ENCODE measurements at regions not wholly inside any gene's neighbourhood (a gene's known extent, or its start where the extent isn't known, plus 50 kb on each side); places are given as distances from the start of the nearest gene placed in this dataset.

DNA sequence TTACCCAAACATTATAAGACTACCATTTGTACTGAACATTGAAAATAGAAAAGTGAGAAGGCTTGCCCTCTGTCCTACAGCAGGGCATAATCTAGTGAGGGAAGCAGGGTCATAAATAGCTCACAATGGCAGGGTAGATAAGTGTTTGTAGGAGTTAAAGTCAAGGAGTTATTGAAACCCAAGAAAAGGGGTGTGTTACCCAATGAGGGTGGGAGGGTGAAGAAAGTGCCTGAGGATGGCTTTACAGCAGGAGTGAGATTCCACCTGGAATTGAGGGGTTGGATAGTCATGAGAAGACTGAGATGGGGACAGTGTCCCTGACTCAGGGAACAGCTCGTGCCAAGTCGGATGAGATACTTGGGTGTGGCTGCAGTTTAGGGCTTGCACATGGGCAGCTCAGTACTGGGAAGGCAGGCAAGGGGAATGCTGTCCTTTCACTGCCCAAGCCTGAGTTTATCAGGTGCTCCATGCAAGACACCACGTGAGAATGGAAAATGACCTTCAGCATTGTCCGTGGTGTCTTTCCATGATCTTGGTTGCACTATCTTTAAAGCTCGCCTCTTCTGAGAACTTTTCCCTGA is 393.2 kb upstream of the MAF start:
- ATAC-seq (no peak), DNase-seq (no peak)
- intact Hi-C loops (cut with DNase I), result no loop called here
- 72 to 81% methylated on average over 5 of the region's 5 CpGs for WGBS, 2 donors
- H3K27ac ChIP-seq, result no peak overlapping the region
- TF ChIP-seq, protein P1, sequence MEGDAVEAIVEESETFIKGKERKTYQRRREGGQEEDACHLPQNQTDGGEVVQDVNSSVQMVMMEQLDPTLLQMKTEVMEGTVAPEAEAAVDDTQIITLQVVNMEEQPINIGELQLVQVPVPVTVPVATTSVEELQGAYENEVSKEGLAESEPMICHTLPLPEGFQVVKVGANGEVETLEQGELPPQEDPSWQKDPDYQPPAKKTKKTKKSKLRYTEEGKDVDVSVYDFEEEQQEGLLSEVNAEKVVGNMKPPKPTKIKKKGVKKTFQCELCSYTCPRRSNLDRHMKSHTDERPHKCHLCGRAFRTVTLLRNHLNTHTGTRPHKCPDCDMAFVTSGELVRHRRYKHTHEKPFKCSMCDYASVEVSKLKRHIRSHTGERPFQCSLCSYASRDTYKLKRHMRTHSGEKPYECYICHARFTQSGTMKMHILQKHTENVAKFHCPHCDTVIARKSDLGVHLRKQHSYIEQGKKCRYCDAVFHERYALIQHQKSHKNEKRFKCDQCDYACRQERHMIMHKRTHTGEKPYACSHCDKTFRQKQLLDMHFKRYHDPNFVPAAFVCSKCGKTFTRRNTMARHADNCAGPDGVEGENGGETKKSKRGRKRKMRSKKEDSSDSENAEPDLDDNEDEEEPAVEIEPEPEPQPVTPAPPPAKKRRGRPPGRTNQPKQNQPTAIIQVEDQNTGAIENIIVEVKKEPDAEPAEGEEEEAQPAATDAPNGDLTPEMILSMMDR (IDR thresholded peaks at IDR 0.05), result no peak
- TF ChIP-seq POLR2A (IDR thresholded peaks at IDR 0.05), result no peak
- H3K9me3 ChIP-seq, result no peaks in the 10 kb centered on the region
- no peaks in the 10 kb centered on the region for H3K36me3 ChIP-seq (replicated peaks in 1 of 2; ENCODE audit: insufficient read depth in 1 of 2, low read depth in 2 of 2)
- no peaks in the 10 kb centered on the region for H3K4me1 ChIP-seq
- no peaks in the 10 kb centered on the region for H3K27me3 ChIP-seq
- no peak overlapping the region for H3K4me3 ChIP-seq

DNA sequence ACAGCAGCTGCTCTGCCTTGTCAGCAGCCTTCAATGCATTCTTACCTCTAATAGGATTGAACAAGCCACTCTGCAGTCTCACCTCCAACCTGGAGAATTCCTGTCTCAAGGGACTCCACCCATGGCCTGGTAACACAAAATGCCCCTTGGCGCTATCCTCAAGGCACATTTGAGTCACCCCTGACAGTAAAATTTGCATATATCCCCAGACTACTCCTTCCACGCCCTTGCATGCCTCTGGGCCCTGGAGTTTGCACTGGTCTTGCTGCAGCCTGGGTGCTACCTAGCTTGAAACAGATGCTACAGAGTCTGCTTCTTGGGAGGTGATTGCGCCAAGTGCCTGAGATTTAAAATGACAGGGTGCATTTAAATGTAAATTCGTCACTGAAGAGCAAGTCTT is 391.4 kb upstream of the MAF start:
- Histone ChIP-seq H3K27ac (no peak overlapping the region), H3K4me3 (no peak overlapping the region), H3K36me3 (replicated peaks in 1 of 2; ENCODE audit: insufficient read depth in 1 of 2, low read depth in 2 of 2) (no peaks in the 10 kb centered on the region), H3K9me3 (no peaks in the 10 kb centered on the region), H3K4me1 (no peaks in the 10 kb centered on the region), H3K27me3 (no peaks in the 10 kb centered on the region)
- 82 to 86% methylated on average over 4 of the region's 4 CpGs for WGBS, 2 donors
- intact Hi-C loops (cut with DNase I), result no loop called here
- TF ChIP-seq, protein P1 (IDR thresholded peaks at IDR 0.05), result no peak
- TF ChIP-seq POLR2A (IDR thresholded peaks at IDR 0.05), result no peak
- no peak for ATAC-seq
- DNase-seq, result no peak

DNA sequence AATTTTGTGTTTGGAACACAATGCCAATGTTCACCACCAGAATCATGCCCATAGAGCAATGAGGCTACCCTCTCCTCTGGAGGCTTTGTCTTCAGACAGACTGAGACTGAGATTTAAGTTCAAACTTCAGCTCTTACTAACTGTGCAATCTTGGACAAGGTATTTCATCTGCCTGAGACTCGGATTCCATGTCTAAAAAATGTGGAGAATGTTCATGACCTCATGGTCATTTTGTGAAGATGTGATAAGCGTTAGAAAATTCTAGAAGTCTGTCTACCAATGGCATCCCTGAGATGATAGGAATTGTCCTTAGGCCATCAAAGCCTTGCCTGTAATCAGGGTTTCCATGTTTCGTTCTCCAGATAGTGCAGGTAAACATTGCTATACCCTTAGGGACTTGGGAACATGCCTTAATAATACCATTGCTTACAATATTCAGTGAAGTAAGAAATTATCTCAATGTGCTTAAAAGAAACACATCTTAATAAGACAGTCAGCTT is 388.2 kb upstream of the MAF start:
- ATAC-seq, result no peak
- intact Hi-C loops (cut with DNase I), result no loop called here
- Histone ChIP-seq H3K27me3 (no peaks in the 10 kb centered on the region), H3K9me3 (no peaks in the 10 kb centered on the region), H3K4me1 (no peaks in the 10 kb centered on the region), H3K4me3 (no peak overlapping the region), H3K27ac (no peak overlapping the region), H3K36me3 (replicated peaks in 1 of 2; ENCODE audit: insufficient read depth in 1 of 2, low read depth in 2 of 2) (no peaks in the 10 kb centered on the region)
- DNase-seq, result no peak
- WGBS, 2 donors, result 52 to 64% methylated on average over 3 of the region's 3 CpGs
- TF ChIP-seq, protein P1 (IDR thresholded peaks at IDR 0.05), result no peak
- TF ChIP-seq POLR2A (IDR thresholded peaks at IDR 0.05), result no peak

DNA sequence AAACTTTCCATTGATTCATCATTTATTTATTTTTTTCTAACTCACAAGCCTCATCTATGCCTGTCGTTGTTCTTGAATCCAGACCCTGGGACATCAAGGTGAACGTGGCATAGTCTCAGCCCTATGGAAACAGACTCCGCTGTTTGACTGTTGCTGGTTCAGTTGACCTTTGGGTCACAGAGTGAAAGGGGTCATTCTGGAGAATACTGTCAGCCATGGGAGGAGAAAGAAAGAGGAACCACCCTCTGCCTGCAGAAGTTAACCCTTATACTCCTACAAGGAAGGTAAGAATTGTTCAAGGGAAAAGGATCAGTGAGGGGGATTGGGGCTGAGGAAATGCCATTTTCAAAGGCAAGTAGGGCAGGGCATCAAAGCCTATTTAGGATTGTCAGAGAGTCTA is 387.6 kb upstream of the MAF start:
- intact Hi-C loops (cut with DNase I), result no loop called here

More for the DNA sequence above, 387.6 kb upstream of the MAF start:
- Histone ChIP-seq H3K4me3 (no peak overlapping the region), H3K4me1 (no peaks in the 10 kb centered on the region), H3K36me3 (replicated peaks in 1 of 2; ENCODE audit: insufficient read depth in 1 of 2, low read depth in 2 of 2) (no peaks in the 10 kb centered on the region), H3K9me3 (no peaks in the 10 kb centered on the region), H3K27ac (no peak overlapping the region), H3K27me3 (no peaks in the 10 kb centered on the region)
- WGBS, 2 donors, result 84 to 88% methylated on average over 3 of the region's 3 CpGs
- ATAC-seq, result no peak
- TF ChIP-seq, protein P1 (IDR thresholded peaks at IDR 0.05), result no peak
- TF ChIP-seq POLR2A (IDR thresholded peaks at IDR 0.05), result no peak
- no peak for DNase-seq
